EL (cell line): ENCODE measurements at regions not wholly inside any gene's neighbourhood (a gene's known extent, or its start where the extent isn't known, plus 50 kb on each side); places are given as distances from the start of the nearest gene placed in this dataset.
"Not testable (repeated sequence)": the region's sequence is repeated elsewhere in the genome, so short reads cannot be mapped to it uniquely, and the experiment has no call there.

Source experiments
- DNase-seq: peaks from one replicate; pipeline ENCODE4 v3.0.0-alpha.2; 2016

DNA sequence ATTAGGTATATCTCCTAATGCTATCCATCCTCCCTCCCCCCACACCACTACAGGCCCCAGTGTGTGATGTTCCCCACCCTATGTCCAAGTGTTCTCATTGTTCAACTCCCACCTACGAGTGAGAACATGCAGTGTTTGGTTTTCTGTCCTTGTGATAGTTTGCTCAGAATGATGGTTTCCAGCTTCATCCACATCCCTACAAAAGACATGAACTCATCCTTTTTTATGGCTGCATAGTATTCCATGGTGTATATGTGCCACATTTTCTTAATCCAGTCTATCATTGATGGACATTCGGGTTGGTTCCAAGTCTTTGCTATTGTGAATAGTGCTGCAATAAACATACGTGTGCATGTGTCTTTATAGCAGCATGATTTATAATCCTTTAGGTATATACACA, 53.8 kb upstream of the HIVEP2 start:
- not testable (repeated sequence) for DNase-seq

DNA sequence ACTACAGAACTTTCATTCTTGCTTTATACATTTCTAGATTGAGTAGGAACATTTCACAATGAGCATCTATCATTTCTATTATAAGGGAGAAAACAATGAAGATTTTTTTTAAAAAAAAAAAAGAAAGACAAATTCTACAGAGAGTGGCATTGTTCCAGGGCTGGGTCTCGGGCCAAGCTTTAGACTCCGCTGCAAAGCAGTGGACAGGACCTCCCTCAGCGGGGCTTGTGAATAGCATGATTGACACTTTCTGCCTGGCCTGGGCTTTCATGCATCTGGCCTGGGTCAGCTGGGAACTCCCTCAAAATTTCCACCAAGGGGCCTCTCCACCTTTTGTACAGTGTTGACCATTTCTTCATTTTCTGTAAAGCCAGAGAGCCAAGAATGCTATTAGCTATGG, 55.8 kb upstream of the HIVEP2 start:
- no peak for DNase-seq

DNA sequence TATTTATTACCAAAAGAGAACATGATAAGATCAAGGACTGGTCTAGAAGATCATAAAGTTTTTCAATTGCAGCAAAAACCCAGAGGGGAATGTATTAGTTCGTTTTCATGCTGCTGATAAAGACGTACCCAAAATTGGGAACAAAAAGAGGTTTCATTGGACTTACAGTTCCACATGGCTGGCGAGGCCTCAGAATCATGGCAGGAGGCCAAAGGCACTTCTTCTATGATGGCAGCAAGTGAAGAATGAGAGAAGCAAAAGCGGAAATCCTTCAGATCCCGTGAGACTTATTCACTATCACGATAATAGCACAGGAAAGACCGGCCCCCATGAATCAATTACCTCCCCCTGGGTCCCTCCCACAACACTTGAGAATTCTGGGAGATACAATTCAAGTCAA, 57.7 kb upstream of the HIVEP2 start:
- no peak for DNase-seq

DNA sequence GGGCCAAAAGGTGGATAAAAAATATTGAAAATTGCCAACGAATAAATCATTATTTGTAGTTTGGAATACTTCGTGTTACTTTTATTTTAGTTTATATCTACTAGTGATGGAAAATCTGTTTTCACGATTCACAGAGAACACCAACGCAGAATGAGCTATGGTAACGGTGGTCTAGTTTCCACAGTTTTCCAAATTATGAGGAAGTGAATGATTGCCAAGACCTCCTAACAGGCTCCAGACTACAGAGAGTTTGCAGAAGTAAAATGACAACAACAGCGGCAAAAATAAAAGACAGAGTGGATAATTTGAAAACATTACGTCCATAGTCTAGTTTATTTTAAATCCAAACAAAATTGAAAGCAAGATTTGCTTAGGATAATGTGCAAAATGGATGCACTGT, 57.0 kb upstream of the AIG1 start:
- DNase-seq, result no peak

DNA sequence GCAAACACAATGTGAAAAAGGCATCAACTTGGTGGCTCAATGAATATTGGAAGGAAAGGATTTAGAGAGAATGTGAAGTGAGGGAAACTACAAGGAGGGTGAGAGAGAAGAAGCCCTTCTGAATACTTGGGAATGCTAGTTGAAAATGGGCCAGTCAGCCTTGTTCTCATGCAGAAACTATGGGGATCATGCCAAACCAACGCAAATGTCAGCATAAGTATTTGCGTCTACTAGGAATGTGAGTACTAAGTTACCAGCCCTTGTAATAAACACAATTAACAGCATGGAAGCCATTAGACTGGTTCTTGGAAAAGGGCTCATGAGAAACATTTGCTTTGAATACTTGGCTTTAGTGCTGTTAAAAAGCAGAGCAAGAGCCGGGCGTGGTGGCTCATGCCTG, 54.9 kb upstream of the AIG1 start:
- DNase-seq, result no peak

DNA sequence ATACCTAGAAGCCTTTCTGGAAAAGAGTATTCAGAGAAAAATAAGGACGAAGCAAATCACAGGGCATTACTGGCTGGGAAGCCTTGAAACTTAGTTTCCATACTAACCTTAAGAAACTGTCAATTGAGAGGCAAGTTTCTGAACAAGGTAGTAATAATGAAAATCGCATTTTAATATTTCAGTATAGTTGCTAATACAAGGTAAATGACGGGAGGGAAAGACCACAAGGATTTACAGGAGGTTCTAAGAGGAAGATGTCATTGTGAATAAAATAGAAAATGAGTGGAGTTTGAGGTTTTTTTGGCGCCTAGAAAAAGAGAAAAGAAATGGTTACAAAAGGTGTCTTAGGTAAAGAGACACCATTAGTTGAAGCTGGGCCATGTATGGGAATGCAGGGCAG, 53.9 kb upstream of the AIG1 start:
- no peak for DNase-seq

DNA sequence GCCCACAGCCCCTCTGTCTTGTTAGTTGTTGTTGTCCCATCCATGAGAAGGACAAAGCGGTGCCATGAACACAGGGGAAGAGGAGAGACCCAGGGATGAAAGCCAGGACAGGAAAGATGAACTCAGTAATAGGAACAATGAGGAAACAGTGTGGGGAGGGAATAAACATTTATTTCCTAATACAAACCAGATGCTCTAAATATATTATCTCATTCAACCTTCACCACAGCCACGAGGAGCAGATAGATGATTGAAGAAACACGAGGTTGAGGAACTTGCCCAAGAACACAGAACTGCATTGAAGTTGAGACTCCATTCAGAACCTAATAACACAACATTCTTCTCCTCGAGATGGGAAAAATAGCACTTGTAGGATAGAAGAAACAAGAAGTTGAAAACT, 53.0 kb upstream of the AIG1 start:
- peak; percentile 8 for DNase-seq

DNA sequence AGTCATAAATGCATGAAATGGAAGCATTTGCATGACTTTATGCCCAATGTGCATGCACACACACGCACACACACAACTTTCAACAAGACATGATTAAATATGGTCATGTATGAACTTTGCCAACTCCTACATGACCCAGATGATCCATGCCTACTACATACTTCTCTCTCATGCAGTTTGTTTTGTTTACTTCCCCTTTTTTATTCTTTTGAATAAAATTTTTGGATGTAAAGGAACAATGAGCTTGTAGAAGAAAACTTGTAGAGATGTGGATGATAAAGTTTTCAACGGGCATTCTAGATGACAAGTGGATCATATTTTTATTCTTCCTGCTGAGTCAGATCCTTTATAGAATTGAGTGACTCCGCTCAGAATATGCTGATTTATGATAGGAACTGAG, 50.8 kb upstream of the AIG1 start:
- no peak for DNase-seq
